Stimulated activated CD8-positive, alpha-beta memory T cell treated with anti-CD3 and anti-CD28 coated beads, Interleukin-12 subunit alpha, Interleukin-12 subunit beta, amount 100 ng/mL, for 1 hour (primary cell): ENCODE measurements at regions not wholly inside any gene's neighbourhood (a gene's known extent, or its start where the extent isn't known, plus 50 kb on each side); places are given as distances from the start of the nearest gene placed in this dataset.

ENCODE experiments used
- DNase-seq: peaks from one replicate; pipeline ENCODE4 v3.0.0-alpha.2; 2020; ENCODE audit warnings: low read depth

DNA sequence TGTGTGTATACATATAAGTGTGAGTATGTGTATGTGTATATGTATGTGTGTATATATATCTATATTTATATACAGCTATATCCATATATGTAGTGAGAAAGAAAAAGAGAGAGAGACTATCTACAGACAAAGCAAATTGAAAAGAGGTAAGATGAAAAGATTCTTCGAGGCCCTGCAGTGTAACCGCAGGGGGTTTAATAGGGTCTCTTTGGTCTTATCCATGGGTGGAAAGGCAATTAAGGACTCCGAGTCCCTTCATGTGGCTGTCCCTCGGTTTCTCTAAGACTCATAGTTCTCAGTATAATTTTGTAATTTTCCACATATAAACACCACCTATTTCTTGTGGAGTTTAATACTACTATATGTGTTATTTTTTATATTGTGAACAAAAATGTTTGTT lies 50.6 kb upstream of the JAZF1 start:
- DNase-seq = no peak

DNA sequence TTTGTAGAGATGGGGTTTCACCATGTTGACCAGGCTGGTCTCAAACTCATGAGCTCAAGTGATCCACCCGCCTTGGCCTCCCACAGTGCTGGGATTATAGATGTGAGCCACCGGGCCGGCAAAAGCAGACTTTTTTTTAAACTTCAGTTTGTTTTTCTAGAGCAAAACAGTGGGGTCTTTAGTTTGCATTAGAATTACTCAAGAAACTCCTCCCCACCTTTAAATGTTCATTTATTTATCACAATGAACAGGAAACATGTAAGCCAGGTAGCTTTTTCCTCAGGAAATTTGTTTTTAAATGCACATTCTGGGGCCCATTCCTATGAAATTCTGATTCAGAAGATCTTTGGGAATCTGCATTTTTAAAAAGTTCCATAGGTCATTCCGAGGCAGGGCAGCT lies 56.0 kb upstream of the JAZF1 start:
- DNase-seq = no peak

DNA sequence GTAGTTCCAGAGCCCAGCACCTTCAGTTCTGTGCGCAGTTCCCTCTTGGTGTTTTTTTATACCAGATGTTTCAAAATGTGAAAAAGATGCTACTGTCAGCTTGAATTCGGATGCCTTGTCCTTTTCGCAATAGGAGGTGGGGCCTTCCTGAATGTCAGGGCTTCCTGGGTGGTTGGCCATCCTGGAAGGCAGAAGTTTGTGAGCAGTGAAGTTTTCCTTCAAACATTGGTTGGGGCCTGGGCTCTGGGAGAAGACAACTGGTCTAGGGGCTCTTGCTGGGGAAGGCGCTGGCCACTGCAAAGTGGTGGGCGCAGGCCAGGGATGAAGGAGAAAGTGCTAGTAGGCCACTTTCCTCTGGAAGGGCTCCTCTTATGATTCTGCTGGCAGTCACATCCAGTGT lies 56.8 kb upstream of the JAZF1 start:
- no peak for DNase-seq

DNA sequence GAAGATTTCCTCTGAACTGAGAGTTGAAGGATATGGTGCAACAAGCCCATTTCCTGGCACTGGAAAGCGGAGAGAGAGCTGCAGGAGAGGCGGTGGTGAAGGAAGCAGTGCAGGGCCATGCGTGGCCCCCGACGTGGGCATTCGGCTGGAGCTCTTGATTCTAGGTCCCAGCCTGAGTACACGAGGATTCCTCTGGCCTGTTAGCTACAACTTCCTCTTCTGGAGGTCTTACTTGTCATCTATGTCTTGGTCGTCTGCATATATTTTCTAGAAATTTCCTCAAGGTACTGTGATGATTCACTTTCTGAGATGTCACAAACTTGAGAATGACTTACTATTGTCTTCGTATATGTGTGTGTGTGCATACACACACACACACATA lies 59.2 kb upstream of the JAZF1 start:
- no peak for DNase-seq

DNA sequence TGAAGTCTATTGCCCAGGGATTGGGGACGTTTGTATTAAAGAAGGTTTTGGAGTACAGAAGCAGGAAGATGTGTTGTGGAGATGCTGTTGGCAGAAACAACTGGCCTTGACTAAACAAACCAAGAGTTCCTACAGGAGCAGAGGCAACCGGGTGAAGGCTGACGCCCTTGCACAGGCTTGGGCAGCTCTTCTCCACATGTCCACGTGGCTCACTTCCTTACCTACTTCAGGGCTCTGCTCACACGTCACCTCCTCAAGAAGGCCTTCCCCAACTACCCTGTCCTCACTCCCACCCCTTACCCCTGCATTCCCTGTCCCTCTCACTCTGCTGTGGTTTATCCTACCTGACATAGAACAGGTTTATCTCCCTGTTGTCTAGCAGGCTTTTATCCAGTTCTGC lies 59.9 kb upstream of the JAZF1 start:
- no peak for DNase-seq

DNA sequence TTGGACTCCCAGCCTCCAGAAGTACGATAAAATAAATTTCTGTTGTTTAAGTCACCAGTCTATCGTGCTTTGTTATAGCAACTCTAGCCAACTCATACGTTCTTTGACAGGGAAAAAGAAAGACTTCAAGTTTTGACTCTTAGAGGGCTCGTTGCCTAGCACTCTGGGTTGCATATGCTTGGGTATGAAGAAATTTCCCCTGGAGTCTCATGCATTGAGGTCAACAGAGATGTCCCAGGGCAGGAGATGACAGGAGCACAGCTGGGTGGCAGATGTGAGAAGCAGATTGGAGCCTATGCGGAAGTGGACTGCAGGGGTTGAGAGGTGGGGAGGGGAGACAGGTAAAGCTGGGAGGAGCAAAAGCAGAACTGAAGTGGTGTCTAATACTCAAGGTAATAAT lies 63.3 kb upstream of the JAZF1 start:
- DNase-seq = no peak

DNA sequence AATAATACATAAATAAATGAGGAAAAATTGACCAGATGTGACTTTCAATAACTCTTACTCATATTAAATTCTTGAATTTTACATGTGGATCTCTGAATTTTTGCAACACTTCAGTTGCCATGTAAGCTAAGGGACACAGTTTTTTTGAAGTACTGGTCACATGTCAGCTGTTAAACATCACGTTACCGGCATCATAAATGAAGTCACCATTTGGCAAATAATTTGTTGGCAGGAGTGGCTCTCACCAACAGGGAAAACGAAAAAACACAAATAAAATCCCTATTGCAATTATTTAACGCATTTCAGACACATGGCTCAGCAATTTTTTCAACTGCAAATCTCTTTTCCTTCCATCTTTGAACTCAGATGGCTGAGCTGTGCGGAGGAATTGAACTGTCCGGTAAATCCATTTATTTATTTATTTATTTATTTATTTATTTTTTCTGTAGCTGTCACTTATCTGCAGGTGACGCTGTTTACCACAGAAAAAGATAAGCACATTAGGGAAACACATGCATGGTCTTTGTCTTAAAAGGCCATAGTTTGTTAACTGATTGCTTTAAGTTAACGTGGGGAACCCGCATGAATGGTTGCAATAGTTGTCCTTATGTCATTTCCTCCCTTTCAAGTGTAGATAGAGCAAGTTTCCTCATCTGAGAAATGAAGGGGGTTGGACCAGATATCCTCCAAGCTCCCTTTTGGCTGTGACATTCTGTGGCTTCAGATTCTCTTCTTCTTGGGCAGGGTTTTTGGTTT lies 64.7 kb upstream of the JAZF1 start:
- no peak for DNase-seq

DNA sequence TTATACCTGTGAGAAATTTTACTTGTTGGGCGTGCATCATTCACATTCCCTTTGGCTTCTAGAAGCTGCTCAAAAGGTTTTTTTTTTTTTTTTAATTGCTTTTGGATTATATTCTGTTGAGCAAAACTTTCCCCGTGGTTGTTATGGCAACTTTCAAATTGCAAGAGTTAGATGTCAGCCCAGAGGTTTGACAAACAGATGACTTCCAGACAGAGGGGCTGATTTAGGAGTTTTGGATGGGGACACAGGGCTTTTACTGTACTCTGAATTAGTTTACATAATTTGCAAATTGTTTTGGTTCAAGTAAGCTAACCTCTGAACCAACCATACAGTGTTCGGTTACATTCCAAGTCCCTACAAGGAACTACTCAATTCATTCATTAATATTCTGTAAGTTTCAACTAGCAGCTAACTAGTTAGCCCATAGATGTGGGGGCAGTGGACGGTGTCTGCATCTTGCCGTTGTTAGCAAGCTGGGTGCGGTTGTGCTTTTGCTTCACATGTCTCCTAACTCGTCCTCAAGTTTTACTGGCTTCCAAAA lies 66.4 kb upstream of the JAZF1 start:
- no peak for DNase-seq

DNA sequence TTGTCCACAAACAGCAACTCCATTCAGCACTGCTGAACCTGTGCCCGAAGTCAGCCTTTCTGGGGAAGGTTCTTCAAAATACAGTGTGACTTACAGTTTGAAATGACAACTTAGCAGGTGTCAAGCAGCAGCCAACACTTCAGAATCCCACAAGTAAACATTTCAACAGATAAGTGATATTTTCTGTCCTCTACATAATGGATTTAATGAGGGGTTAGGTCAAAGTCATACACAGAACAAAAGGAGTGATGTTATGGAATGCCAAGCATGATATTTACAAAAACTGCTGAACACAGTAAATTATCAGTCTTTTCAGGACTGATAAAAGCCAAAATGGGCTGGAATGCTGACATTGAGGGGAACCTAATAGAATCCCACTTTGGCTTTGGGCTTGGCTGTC lies 77.6 kb upstream of the JAZF1 start:
- DNase-seq = no peak

DNA sequence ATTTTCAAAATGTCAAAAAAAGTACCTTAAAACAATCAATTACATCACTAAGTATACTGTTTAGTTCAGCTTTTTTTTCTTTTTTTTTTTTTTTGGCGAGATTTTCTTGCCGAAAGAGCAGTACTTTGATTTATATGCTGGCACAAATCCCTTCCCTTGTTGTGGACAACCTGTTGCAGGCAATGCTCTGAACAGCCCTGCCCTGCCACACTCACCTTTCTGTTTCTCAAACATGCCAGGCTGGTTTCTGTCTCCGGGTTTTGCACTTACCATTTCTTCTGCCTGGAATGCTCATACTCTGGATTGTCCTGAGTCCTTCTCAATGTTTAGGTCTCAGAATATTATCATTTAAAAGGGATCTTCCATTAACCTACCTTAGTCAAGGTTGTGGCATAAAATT lies 80.4 kb upstream of the JAZF1 start:
- DNase-seq = no peak

DNA sequence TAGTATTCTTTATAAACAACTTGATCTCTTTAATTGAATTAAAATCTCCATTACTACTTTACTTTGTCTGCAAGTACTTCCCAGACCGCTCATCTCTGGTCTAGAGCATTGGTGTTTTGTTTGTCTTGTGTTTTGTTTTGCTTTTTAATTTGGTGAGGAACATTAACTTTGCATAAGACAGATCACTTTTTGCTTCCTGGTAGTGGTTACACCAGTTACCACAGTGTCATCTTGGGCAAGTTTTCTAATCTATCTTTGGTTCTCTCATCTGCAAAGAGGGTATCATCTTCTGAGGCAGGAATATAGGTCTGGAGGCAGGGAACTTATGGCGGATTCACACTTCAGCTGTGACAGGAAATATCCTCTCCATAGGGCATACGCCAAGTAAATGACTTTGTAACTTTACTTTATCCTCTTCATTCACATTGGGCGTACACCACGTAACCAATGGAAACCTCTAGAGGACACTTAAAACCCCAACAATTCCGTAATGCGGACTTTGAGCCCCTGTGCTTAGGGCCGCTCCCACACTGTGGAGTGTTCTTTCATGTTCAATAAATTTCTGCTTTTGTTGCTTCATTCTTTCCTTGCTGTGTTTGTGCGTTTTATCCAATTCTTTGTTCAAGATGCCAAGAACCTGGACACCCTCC lies 83.2 kb upstream of the JAZF1 start:
- DNase-seq = no peak

DNA sequence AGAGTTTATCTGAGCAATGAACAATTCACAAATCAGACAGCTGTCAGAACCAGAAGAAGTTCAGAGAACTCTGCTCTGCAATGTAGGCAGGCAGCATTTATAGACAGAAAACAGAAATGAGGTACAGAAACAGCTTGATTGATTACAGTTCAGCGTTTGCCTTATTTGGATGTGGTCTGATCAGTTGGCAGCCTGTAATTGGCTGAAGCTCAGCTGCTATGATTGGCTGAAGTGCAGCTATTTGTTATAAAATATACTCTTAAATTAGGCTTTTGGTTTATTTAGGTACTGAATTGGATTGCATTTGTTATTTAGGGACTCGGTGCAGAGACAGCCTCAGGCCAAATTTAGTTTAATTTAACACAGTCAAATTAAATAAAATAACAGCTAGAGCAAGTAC lies 85.8 kb upstream of the JAZF1 start:
- no peak for DNase-seq

DNA sequence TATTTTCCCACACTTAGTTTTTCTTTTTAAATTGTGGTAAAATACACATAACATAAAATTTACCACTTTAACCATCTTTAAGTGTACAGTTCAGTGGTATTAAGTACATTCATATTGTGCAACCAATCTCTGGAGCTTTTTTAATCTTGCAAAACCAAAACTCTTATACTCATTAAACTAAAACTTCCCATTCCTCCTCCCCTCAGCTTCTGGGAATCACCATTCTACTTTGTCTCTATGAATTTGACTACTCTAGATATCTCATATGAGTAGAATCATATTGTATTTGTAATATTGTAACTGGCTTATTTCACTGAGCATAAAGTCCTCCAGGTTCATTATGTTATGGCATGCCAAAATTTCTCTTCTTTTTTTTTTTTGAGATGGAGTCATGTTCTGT lies 86.4 kb upstream of the JAZF1 start:
- no peak for DNase-seq

DNA sequence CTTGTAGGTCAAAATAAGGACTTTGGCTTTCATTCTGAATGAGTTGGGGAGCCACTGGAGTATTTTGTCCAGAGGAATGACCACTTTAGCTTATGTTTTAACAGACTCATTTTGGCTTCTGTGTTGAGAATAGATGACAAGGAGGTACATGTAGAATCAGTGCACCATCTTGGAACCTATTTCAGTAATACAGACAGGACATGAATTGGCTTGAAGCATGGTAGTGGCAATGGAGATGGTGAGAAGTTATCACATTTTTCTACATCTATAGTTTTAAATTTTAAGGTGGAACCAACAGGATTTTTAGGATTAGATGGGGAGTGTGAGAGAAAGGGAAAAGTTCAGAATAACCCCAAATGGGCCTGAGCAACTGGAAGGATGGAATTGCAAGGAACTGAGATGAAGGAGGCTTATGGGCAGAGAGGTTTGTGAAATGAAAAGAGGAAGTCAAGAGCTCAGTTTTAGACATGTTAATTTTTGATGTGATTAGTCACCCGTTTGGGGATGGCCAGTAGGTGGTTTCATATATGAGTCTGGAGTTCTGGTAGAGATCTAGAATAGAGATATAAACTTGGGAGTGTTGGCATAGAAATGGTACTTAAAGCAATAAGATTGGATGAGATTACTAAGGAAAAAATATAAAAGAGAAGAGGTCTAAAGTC lies 89.2 kb upstream of the JAZF1 start:
- DNase-seq = no peak

DNA sequence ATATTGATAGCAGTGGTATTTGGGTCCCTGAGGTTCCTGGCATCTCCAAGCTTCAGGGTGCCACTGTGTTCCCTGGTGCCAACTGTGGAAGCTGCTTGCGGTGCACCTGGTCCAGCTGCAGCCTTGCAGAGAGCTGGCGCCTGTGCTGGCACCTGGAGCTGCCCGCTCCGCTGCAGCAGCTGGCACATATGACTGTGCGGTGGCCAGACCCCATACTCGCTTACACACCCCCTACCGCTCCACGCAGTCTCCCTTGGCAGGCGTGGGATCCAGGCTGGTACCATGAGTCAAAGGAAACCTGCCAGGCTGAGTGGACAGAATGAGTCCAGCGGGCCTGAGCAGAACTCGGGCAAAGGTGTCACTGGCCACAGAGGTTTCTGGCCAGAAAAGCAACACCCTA lies 89.9 kb upstream of the JAZF1 start:
- DNase-seq = no peak

DNA sequence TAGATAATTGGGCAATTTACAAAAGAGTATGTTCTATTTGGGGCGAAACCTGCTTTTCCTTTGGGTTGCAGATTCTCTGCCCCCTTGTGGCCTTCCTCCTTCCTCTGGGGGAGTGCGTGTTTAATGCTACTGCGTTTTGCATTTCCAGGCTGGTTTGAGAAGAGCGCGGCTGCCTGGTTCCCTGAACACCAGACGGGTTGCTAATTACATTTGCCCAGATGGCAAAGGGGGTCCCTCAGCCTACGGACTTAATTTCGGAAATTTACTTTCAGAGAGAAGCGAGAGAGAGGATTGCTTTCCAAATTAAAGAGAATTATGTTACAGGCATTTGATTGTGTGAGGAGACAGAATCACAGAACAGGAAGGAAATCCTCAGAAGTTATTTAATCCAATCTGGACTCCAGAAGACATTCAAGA lies 91.9 kb upstream of the JAZF1 start:
- DNase-seq = peak; percentile 18

DNA sequence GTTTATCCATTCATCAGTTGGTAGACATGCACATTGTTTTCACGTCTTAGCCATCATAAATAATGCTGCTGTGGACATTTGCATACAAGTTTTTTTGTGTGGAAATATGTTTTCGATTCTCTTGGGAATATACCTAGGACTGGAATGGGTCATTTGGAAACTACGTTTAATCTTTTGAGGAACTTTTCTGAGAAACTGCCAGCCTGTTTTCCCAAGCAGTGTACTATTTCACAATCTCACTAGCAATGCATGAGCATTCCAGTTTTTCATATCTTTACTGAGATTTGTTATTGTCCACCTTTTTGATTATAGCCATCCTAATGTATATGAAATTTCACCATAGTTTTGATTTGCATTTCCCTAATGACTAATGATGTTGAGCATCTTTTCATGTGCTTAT lies 95.7 kb upstream of the JAZF1 start:
- DNase-seq = no peak

DNA sequence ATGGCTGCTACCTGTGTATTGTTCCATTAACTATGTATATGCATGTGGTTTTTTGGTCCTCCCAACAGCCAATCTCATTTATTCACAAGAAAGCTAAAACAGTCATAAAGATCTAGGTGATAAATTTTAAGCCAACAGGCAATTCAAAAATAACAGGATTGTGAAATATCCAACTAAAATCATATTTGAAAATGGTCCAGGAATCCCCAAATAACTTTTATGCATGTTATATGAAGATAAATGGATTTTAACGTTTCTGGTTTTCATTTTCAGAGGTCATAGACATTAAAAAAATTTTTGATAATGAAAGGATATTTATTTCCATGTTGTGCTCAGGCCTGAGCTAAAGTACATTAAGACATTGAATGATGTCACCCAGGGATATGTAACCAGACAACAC lies 96.8 kb upstream of the JAZF1 start:
- no peak for DNase-seq

DNA sequence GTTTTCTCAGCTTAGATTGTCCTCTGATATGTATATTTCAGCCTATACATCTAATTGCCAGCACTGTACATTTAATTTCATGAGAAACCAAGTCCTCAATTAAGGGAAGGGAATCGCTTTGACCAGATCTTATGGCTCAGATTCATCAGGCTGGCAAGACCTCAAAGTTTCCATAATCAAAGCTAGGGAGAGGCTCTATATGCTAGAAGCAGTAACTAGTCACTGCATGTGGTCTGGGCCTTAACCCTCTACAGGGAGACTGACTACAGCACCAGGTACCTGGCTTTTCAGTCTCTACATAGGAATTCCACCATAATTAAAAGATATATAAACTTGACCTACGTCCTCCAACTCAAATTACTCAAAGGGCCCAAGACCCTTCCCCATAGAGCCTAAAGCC lies 97.4 kb upstream of the JAZF1 start:
- no peak for DNase-seq

DNA sequence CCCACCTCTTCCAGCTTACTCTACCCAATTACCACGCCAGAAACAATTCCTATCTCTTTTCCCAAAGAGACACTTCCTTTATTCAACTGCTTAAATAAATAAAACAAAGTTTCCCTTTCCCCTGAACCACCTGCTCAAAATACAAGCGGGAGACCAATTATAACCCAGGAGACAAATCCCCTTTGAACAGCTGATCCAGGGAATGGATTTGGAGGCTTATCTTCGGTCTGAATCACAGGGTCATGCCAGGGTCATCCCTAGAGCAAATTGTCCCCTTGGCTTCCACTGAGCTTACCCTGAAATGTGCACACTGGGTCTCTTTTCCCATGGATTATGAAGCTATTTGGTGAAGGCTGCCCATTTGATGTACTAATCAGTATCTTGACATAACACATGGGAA lies 99.9 kb upstream of the JAZF1 start:
- no peak for DNase-seq

DNA sequence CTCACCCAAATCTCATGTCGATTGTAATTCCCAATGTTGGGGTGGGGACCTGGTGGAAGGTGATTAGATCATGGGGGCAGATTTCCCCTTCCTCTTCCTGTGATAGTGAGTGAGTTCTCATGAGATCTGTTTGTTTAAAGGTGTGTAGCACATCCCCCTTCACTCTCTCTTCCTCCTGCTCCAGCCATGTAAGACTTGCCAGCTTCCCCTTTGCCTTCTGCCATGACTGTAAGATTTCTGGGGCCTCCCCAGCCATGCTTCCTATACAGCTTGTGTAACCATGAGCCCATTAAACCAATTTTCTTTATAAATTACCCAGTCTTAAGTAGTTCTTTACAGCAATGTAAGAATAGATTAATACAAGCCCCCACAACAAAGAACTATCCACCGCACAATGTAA lies 109.9 kb upstream of the JAZF1 start:
- no peak for DNase-seq

DNA sequence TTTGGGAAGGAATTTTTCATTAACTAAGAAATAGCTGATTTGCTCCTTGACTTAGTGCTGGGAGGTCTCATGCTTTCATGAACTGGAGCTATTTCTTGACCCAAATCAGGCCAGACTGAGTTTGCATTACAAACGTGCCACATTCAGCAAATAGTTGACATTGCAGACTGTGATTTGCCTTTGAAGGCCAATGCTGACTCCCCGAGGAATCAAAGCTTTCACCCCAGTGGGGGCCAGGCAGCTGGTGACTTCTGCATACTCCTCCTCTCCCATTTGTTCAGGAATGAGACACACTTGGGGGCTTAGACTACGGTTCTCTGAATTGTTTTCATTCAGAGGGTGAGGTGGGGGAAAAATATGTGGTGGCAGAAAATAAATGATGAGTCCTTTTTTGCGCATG lies 111.0 kb upstream of the JAZF1 start:
- no peak for DNase-seq

DNA sequence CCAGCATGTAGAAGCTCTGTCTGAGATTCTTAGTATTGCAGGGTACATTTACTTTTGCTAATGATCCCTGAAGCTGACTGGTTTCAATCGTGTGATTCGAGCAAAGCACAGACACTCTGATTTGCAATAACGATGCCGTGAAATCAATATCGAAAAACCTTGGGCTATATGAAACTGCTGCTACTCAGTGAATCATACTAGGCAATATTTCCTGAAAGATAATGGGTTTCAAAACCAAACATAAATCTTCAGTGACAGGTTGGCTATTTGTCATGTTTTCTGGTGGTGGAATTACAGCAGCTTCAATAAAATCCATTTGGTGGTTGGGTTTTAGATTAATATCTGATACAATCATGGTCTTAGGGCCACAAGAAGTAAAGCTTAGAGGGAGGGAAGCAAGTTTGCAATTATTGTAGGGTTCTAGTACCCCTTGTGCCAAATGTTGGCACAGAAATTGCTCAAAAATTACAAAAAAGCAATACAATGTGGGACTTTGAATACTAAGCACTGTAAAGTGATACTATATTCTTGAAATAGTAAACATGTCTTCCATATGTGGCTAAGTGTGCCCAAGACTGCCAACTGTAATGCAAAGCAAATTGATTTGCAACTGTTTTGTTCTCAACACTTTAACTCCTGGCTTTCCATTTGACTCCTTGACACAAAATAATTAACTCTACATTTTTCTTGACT lies 112.4 kb upstream of the JAZF1 start:
- DNase-seq = no peak
